ENCODE measurements at regions not wholly inside any gene's neighbourhood (a gene's known extent, or its start where the extent isn't known, plus 50 kb on each side); places are given as distances from the start of the nearest gene placed in this dataset.

- Mint-ChIP-seq H3K36me3 (ENCODE audit: low read depth) (no peaks in the 10 kb centered on the region), H3K4me1 (no peaks in the 10 kb centered on the region)
Observed at GRCh38 chr5:97449172-97449571, 266.1 kb upstream of the RIOK2 start.

GRCh38 chr5:97452646-97453045 is 269.6 kb upstream of the RIOK2 start:
- H3K36me3 Mint-ChIP-seq (ENCODE audit: low read depth), result no peaks in the 10 kb centered on the region
- ATAC-seq (no peak), DNase-seq (no peak)
- CTCF ChIA-PET, result no interaction called here
- H3K27ac Mint-ChIP-seq, result no peak overlapping the region
- POLR2A ChIA-PET, result no interaction called here
- intact Hi-C loops (cut with DNase I, micrococcal nuclease), result no loop called here
- H3K4me1 Mint-ChIP-seq, result no peaks in the 10 kb centered on the region
- H3K27me3 Mint-ChIP-seq, result no peaks in the 10 kb centered on the region
- no peak overlapping the region for H3K4me3 Mint-ChIP-seq
- no peaks in the 10 kb centered on the region for H3K9me3 Mint-ChIP-seq (ENCODE audit: low read depth)

More at GRCh38 chr5:97449172-97449571, 266.1 kb upstream of the RIOK2 start:
- Mint-ChIP-seq H3K27ac (no peak overlapping the region), H3K27me3 (peaks cover 2% of the 10 kb centered on the region), H3K9me3 (ENCODE audit: low read depth) (peaks cover 10% of the 10 kb centered on the region), H3K4me3 (no peak overlapping the region)
- ATAC-seq, result no peak
- CTCF ChIA-PET, result no interaction called here
- intact Hi-C loops (cut with DNase I, micrococcal nuclease), result no loop called here
- no peak for DNase-seq
- POLR2A ChIA-PET, result no interaction called here

- ATAC-seq, result no peak
- Mint-ChIP-seq H3K4me1 (no peaks in the 10 kb centered on the region), H3K27ac (no peak overlapping the region), H3K9me3 (ENCODE audit: low read depth) (no peaks in the 10 kb centered on the region), H3K4me3 (no peak overlapping the region), H3K27me3 (no peaks in the 10 kb centered on the region), H3K36me3 (ENCODE audit: low read depth) (no peaks in the 10 kb centered on the region)
- POLR2A ChIA-PET, result no interaction called here
- CTCF ChIA-PET, result no interaction called here
- no peak for DNase-seq
- intact Hi-C loops (cut with DNase I, micrococcal nuclease), result no loop called here
Observed at GRCh38 chr5:97453263-97453662, 270.2 kb upstream of the RIOK2 start.

- ChIA-PET POLR2A (no interaction called here), CTCF (interaction anchor here (0.6 kb wide), 1 partner anchor 19 kb away, joined by 3 read pairs; no protein-coding TSS in a partner anchor)
- H3K27ac Mint-ChIP-seq, result no peak overlapping the region
- H3K9me3 Mint-ChIP-seq (ENCODE audit: low read depth), result no peaks in the 10 kb centered on the region
- DNase-seq (no peak), ATAC-seq (no peak)
- H3K4me3 Mint-ChIP-seq, result no peak overlapping the region
- H3K27me3 Mint-ChIP-seq, result no peaks in the 10 kb centered on the region
- H3K4me1 Mint-ChIP-seq, result no peaks in the 10 kb centered on the region
- no peaks in the 10 kb centered on the region for H3K36me3 Mint-ChIP-seq (ENCODE audit: low read depth)
- intact Hi-C loops (cut with DNase I, micrococcal nuclease), result no loop called here
Observed at GRCh38 chr5:97454015-97454414, 271.0 kb upstream of the RIOK2 start.

- no peaks in the 10 kb centered on the region for H3K36me3 Mint-ChIP-seq (ENCODE audit: low read depth)
- intact Hi-C loops (cut with DNase I, micrococcal nuclease), result no loop called here
- no peak overlapping the region for H3K27ac Mint-ChIP-seq
- POLR2A ChIA-PET, result no interaction called here
- DNase-seq, result no peak
- no peaks in the 10 kb centered on the region for H3K9me3 Mint-ChIP-seq (ENCODE audit: low read depth)
- ATAC-seq, result no peak
- H3K4me3 Mint-ChIP-seq, result no peak overlapping the region
- CTCF ChIA-PET, result no interaction called here
- H3K4me1 Mint-ChIP-seq, result no peaks in the 10 kb centered on the region
- H3K27me3 Mint-ChIP-seq, result no peaks in the 10 kb centered on the region
Observed at GRCh38 chr5:97455996-97456395, 272.9 kb upstream of the RIOK2 start.

GRCh38 chr5:97458851-97459250 is 275.8 kb upstream of the RIOK2 start:
- no peak overlapping the region for H3K27ac Mint-ChIP-seq
- ATAC-seq, result no peak
- no peak for DNase-seq
- no peaks in the 10 kb centered on the region for H3K27me3 Mint-ChIP-seq
- no peak overlapping the region for H3K4me3 Mint-ChIP-seq
- no peaks in the 10 kb centered on the region for H3K36me3 Mint-ChIP-seq (ENCODE audit: low read depth)
- POLR2A ChIA-PET, result no interaction called here
- CTCF ChIA-PET, result no interaction called here
- no peaks in the 10 kb centered on the region for H3K9me3 Mint-ChIP-seq (ENCODE audit: low read depth)
- H3K4me1 Mint-ChIP-seq, result no peaks in the 10 kb centered on the region
- intact Hi-C loops (cut with DNase I, micrococcal nuclease), result no loop called here

GRCh38 chr5:97471951-97472350 is 288.9 kb upstream of the RIOK2 start:
- ATAC-seq (no peak), DNase-seq (no peak)
- peaks cover 3% of the 10 kb centered on the region for H3K9me3 Mint-ChIP-seq (ENCODE audit: low read depth)
- H3K36me3 Mint-ChIP-seq (ENCODE audit: low read depth), result no peaks in the 10 kb centered on the region
- H3K4me3 Mint-ChIP-seq, result no peak overlapping the region
- H3K27me3 Mint-ChIP-seq, result no peaks in the 10 kb centered on the region
- H3K4me1 Mint-ChIP-seq, result no peaks in the 10 kb centered on the region
- ChIA-PET POLR2A (no interaction called here), CTCF (no interaction called here)
- intact Hi-C loops (cut with DNase I, micrococcal nuclease), result no loop called here
- no peak overlapping the region for H3K27ac Mint-ChIP-seq

GRCh38 chr5:97475847-97476246 is 292.8 kb upstream of the RIOK2 start:
- Mint-ChIP-seq H3K36me3 (ENCODE audit: low read depth) (no peaks in the 10 kb centered on the region), H3K27me3 (no peaks in the 10 kb centered on the region), H3K9me3 (ENCODE audit: low read depth) (no peaks in the 10 kb centered on the region), H3K4me1 (no peaks in the 10 kb centered on the region), H3K4me3 (no peak overlapping the region), H3K27ac (no peak overlapping the region)
- ChIA-PET POLR2A (no interaction called here), CTCF (no interaction called here)
- DNase-seq (no peak), ATAC-seq (no peak)
- intact Hi-C loops (cut with DNase I, micrococcal nuclease), result no loop called here

- POLR2A ChIA-PET, result no interaction called here
- H3K4me1 Mint-ChIP-seq, result no peaks in the 10 kb centered on the region
- H3K36me3 Mint-ChIP-seq (ENCODE audit: low read depth), result no peaks in the 10 kb centered on the region
- DNase-seq, result no peak
- no peak for ATAC-seq
- no peak overlapping the region for H3K27ac Mint-ChIP-seq
- H3K27me3 Mint-ChIP-seq, result no peaks in the 10 kb centered on the region
- no peak overlapping the region for H3K4me3 Mint-ChIP-seq
- CTCF ChIA-PET, result no interaction called here
- H3K9me3 Mint-ChIP-seq (ENCODE audit: low read depth), result no peaks in the 10 kb centered on the region
- intact Hi-C loops (cut with DNase I, micrococcal nuclease), result no loop called here
Observed at GRCh38 chr5:97476852-97477534, 293.9 kb upstream of the RIOK2 start.

GRCh38 chr5:97478483-97478882 is 295.4 kb upstream of the RIOK2 start:
- Mint-ChIP-seq H3K27ac (no peak overlapping the region), H3K4me3 (no peak overlapping the region), H3K36me3 (ENCODE audit: low read depth) (no peaks in the 10 kb centered on the region), H3K27me3 (no peaks in the 10 kb centered on the region), H3K9me3 (ENCODE audit: low read depth) (no peaks in the 10 kb centered on the region), H3K4me1 (no peaks in the 10 kb centered on the region)
- ATAC-seq (no peak), DNase-seq (no peak)
- ChIA-PET POLR2A (no interaction called here), CTCF (interaction anchor here (0.6 kb wide), 1 partner anchor 16 kb away, joined by 3 read pairs; no protein-coding TSS in a partner anchor)
- intact Hi-C loops (cut with DNase I, micrococcal nuclease), result no loop called here

GRCh38 chr5:97480313-97480712 is 297.3 kb upstream of the RIOK2 start:
- H3K36me3 Mint-ChIP-seq (ENCODE audit: low read depth), result no peaks in the 10 kb centered on the region
- no peaks in the 10 kb centered on the region for H3K27me3 Mint-ChIP-seq
- H3K9me3 Mint-ChIP-seq (ENCODE audit: low read depth), result no peaks in the 10 kb centered on the region
- ChIA-PET POLR2A (no interaction called here), CTCF (interaction anchor here (1.0 kb wide), 1 partner anchor 21 kb away, joined by 3 read pairs; no protein-coding TSS in a partner anchor)
- ATAC-seq, result no peak
- H3K4me3 Mint-ChIP-seq, result no peak overlapping the region
- intact Hi-C loops (cut with DNase I, micrococcal nuclease), result no loop called here
- H3K27ac Mint-ChIP-seq, result no peak overlapping the region
- no peaks in the 10 kb centered on the region for H3K4me1 Mint-ChIP-seq
- no peak for DNase-seq

- intact Hi-C loops (cut with DNase I, micrococcal nuclease), result no loop called here
- ATAC-seq (no peak), DNase-seq (no peak)
- no peaks in the 10 kb centered on the region for H3K27me3 Mint-ChIP-seq
- ChIA-PET POLR2A (no interaction called here), CTCF (interaction anchor here (0.7 to 0.9 kb wide), 2 partner anchors 11 to 55 kb away, joined by 3 read pairs; no protein-coding TSS in a partner anchor)
- no peaks in the 10 kb centered on the region for H3K9me3 Mint-ChIP-seq (ENCODE audit: low read depth)
- H3K4me3 Mint-ChIP-seq, result no peak overlapping the region
- no peak overlapping the region for H3K27ac Mint-ChIP-seq
- H3K36me3 Mint-ChIP-seq (ENCODE audit: low read depth), result no peaks in the 10 kb centered on the region
- no peaks in the 10 kb centered on the region for H3K4me1 Mint-ChIP-seq
Observed at GRCh38 chr5:97488126-97488668, 305.1 kb upstream of the RIOK2 start.
